Heart left ventricle (tissue), 16 donors: ENCODE measurements at regions not wholly inside any gene's neighbourhood (a gene's known extent, or its start where the extent isn't known, plus 50 kb on each side); places are given as distances from the start of the nearest gene placed in this dataset.

Experiments
- ATAC-seq, 4 donors: fragments of 200-7000 bp; cut with Tn5 transposase; one replicate each; pipeline ENCODE4 v1.9.1; 2020 to 2022; ENCODE audit warnings: moderate library complexity in 4 of 4, mild to moderate bottlenecking in 3 of 4, moderate number of reproducible peaks in 1 of 4
- DNase-seq, 5 donors: peaks; one replicate each; pipeline ENCODE4 v3.0.0-alpha.2; 2020
- H3K27ac ChIP-seq, 12 donors: fragments of 200-600 bp; sonication (generic) in 4 of 12; one replicate each; pipeline versions ENCODE4 v1.5.0 to v1.8.0; 2016 to 2022; ENCODE audit warnings: mild to moderate bottlenecking in 2 of 12
- H3K27me3 ChIP-seq, 9 donors: fragments of 200-600 bp; sonication (generic) in 2 of 9; one replicate each; pipeline versions ENCODE4 v1.5.1 to v1.8.0; 2016 to 2022; ENCODE audit warnings: mild to moderate bottlenecking in 3 of 9
- H3K36me3 ChIP-seq, 9 donors: fragments of 200-600 bp; sonication (generic) in 2 of 9; one replicate each; pipeline versions ENCODE4 v1.5.0 to v1.8.0; 2018 to 2022; ENCODE audit warnings: mild to moderate bottlenecking in 2 of 9
- H3K4me1 ChIP-seq, 12 donors: fragments of 200-600 bp; sonication (generic) in 4 of 12; one replicate each; pipeline versions ENCODE4 v1.5.0 to v1.8.0; 2016 to 2022; ENCODE audit warnings: mild to moderate bottlenecking in 3 of 12
- H3K4me3 ChIP-seq, 12 donors: fragments of 200-600 bp; sonication (generic) in 4 of 12; one replicate each; pipeline versions ENCODE4 v1.5.0 to v1.8.0; 2017 to 2022; ENCODE audit warnings: mild to moderate bottlenecking in 9 of 12, moderate library complexity in 4 of 12
- H3K9me3 ChIP-seq, 12 donors: fragments of 200-600 bp; sonication (generic) in 4 of 12; one replicate each; pipeline versions ENCODE4 v1.5.0 to v1.8.0; 2016 to 2022; ENCODE audit warnings: mild to moderate bottlenecking in 1 of 12
- CTCF ChIP-seq, 12 donors: fragments of 200-600 bp; sonication (generic) in 4 of 12; IDR thresholded peaks; one replicate each; pipeline versions ENCODE4 v1.5.0 to v1.8.0; 2018 to 2022; ENCODE audit warnings: antibody characterized with exemption in 12 of 12, mild to moderate bottlenecking in 5 of 12
- POLR2A ChIP-seq, 2 donors: fragments of 450-650 bp; IDR thresholded peaks; one replicate each; pipeline ENCODE4 v1.6.1; 2017; ENCODE audit warnings: antibody characterized with exemption in 2 of 2, mild to moderate bottlenecking in 2 of 2, moderate library complexity in 2 of 2
- WGBS, 4 donors: extraction: QIAGEN DNeasy Blood & Tissue Kit in 2 of 4; methylation state at CpG; one replicate each; pipeline versions ENCODE4 v1.1.5 to v1.1.7; 2013 to 2018; 5-methylcytosine and 5-hydroxymethylcytosine counted together
- intact Hi-C, 10 donors: fragments of 100-400 bp; cut with DNase I; formaldehyde crosslinking; loops; one replicate each; pipeline versions ENCODE4 v1.11.1 to v1.14.2; 2022
- donor health status: ischemic (EF 13 %, LVEDD 7.1; RV severe dilation, severe dysfunction).
- donor health status: healthy with polysubstance abuse.
- donor health status: DM: no; HTN: yes; CAD: no.
- donor health status: DM: no; HTN: no; CAD: no.
- donor health status: ischemic (EF 25% LVEDD 6.9; RV normal size, moderate dysfunction).
- donor health status: ischemic (EF 25% LVEDD 5.7; RV mildly dilated, moderate dysfunction).
- donor health status: healthy.
- donor health status: DM: yes; HTN: yes; CAD: no.
- donor health status: ischemic (EF 35%, LVEDD 5.7; RV mildly dilated, moderate dysfunction).
- donor health status: nonischemic (EF 11% LVEDD 7.7; RV severe dilation, severe dysfunction).
- donor health status: DM: yes; HTN: yes; CAD: no.
- donor health status: PGD.
- donor health status: ischemic (EF 29% LVEDD 5.4; RV normal size, mild dysfunction).
- donor health status: nonischemic (EF 23%, LVEDD 6.1; RV moderate dilation, normal function).

GRCh38 chr10:78346721-78347120 lies 313.1 kb downstream of the RPS24 start:
- 94 to 100% (median 98%) methylated on average over 1 of the region's 1 CpG for WGBS, 4 donors
- peaks cover 0 to 18% (median 0%) of the 10 kb centered on the region in 12 donors for H3K4me1 ChIP-seq
- DNase-seq: no peak
- H3K36me3 ChIP-seq: no peaks in the 10 kb centered on the region
- no peak for TF ChIP-seq CTCF (IDR thresholded peaks at IDR 0.05)
- no peak for TF ChIP-seq POLR2A (IDR thresholded peaks at IDR 0.05)
- H3K27me3 ChIP-seq: no peaks in the 10 kb centered on the region
- ATAC-seq: no peak
- no peaks in the 10 kb centered on the region for H3K9me3 ChIP-seq
- intact Hi-C loops: loop anchor here in 1 of 10 donors (5.0 kb wide), 1 partner anchor 831 kb away; no protein-coding TSS in a partner anchor
- H3K4me3 ChIP-seq: no peak overlapping the region
- no peak overlapping the region for H3K27ac ChIP-seq

GRCh38 chr10:78348411-78349164 lies 314.9 kb downstream of the RPS24 start:
- intact Hi-C loops: loop anchor here in 1 of 10 donors (5.0 kb wide), 1 partner anchor 829 kb away; no protein-coding TSS in a partner anchor
- no peak for ATAC-seq
- DNase-seq: peak in 2 of 5 donors; percentile 5 to 21
- no peak overlapping the region for H3K4me3 ChIP-seq
- H3K9me3 ChIP-seq: no peaks in the 10 kb centered on the region
- H3K27ac ChIP-seq: peak overlapping the region in 2 of 12 donors; percentile 40 to 41
- no peaks in the 10 kb centered on the region for H3K36me3 ChIP-seq
- H3K27me3 ChIP-seq: no peaks in the 10 kb centered on the region
- no peak for TF ChIP-seq CTCF (IDR thresholded peaks at IDR 0.05)
- TF ChIP-seq POLR2A (IDR thresholded peaks at IDR 0.05): no peak
- H3K4me1 ChIP-seq: peaks cover 0 to 18% (median 0%) of the 10 kb centered on the region in 12 donors
- WGBS, 4 donors: 69 to 82% (median 77%) methylated on average over 6 of the region's 6 CpGs

DNA sequence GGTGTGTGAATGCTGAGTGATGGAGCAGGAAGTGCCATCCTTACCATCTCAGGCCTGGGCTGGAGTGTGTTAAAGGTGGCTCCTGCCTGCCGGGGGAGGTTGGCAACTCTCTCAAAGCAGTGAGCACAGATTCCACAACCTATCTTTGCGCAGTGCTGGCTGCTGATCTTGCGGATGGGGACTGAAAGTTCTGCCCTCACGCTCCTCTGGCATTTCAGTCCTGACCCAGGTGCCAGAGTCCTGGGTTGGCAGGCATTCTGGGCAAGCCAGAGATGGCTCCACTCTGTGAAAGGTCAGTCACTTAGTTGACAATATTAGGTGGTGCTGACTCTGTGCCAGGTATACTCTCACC lies 315.5 kb downstream of the RPS24 start:
- TF ChIP-seq POLR2A (IDR thresholded peaks at IDR 0.05) (no peak), CTCF (IDR thresholded peaks at IDR 0.05) (no peak)
- H3K36me3 ChIP-seq: no peaks in the 10 kb centered on the region
- ATAC-seq: peak; percentile 77 to 90 (median 88)

GRCh38 chr10:78349911-78350663 lies 316.4 kb downstream of the RPS24 start:
- WGBS, 4 donors: 91 to 100% (median 95%) methylated on average over 2 of the region's 2 CpGs
- H3K27ac ChIP-seq: no peak overlapping the region
- intact Hi-C loops: loop anchor here in 1 of 10 donors (5.0 kb wide), 1 partner anchor 827 kb away; no protein-coding TSS in a partner anchor
- no peaks in the 10 kb centered on the region for H3K9me3 ChIP-seq
- DNase-seq (no peak), ATAC-seq (no peak)
- TF ChIP-seq CTCF (IDR thresholded peaks at IDR 0.05) (no peak), POLR2A (IDR thresholded peaks at IDR 0.05) (no peak)
- no peak overlapping the region for H3K4me3 ChIP-seq
- no peaks in the 10 kb centered on the region for H3K27me3 ChIP-seq
- no peaks in the 10 kb centered on the region for H3K36me3 ChIP-seq
- H3K4me1 ChIP-seq: peaks cover 0 to 18% (median 0%) of the 10 kb centered on the region in 12 donors

More for the DNA sequence above, 315.5 kb downstream of the RPS24 start:
- H3K4me1 ChIP-seq: peaks cover 0 to 18% (median 0%) of the 10 kb centered on the region in 12 donors
- no peaks in the 10 kb centered on the region for H3K27me3 ChIP-seq
- 40 to 65% (median 48%) methylated on average over 2 to 4 of the region's 4 CpGs for WGBS, 4 donors
- peak in 3 of 5 donors; percentile 21 to 63 (median 53) for DNase-seq
- H3K27ac ChIP-seq: peak overlapping the region in 2 of 12 donors; percentile 40 to 41
- H3K9me3 ChIP-seq: no peaks in the 10 kb centered on the region
- no peak overlapping the region for H3K4me3 ChIP-seq
- intact Hi-C loops: loop anchor here in 1 of 10 donors (5.0 kb wide), 1 partner anchor 828 kb away; no protein-coding TSS in a partner anchor
